HG03457 (cell line): ENCODE measurements at regions not wholly inside any gene's neighbourhood (a gene's known extent, or its start where the extent isn't known, plus 50 kb on each side); places are given as distances from the start of the nearest gene placed in this dataset.

Source experiments
- ATAC-seq: cut with Tn5 transposase; IDR thresholded peaks from one replicate; pipeline ENCODE4 v1.9.1; 2021; ENCODE audit warnings: moderate number of reproducible peaks; ENCODE audit not compliant: unreplicated experiment

DNA sequence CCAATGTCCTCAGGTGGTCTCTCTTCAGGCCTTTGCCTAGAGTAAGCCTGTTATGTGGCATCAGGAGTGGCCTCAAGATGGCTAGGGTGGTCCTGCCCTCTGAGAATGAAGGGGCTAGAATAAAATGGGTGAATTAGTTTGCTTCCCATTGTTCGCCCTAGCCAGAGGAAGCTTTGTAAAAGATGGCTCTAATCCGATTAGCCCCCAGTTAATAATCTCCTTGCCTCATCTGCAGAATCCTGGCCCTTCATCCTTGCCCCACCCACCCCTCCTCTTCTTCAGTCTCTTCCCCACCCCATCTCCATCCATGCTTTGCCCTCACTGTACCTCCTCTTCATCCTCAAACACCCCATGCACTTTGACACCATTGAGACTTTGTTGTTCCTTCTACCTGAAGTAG lies 57.4 kb upstream of the LGALSL start:
- no peak for ATAC-seq

DNA sequence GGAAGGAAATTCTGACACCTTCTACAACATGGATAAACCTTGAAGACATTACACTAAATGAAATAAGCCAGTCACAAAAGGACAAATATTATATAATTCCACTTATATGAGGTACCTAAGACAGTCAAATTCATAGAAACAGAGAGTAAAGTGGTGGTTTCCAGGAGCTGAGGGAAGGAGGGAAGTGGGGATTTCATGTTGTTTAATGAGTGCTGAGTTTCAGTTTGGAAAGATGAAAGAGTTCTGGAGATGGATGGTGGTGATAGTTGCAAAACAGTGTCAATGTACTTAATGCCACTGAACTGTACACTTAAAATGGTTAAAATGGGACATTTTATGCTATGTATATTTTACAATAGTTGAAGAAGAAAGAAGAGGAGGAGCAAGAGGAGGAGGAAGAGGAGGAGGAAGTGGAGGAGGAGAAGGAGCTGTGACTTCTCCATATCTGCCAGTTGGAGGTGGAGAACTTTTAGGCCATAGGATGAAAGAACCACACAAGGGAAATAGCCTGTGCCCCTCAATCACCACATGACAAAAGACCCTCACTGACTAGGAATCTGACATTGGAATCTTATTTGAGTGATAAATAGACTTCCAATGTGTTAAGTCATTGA lies 55.3 kb upstream of the LGALSL start:
- no peak for ATAC-seq

DNA sequence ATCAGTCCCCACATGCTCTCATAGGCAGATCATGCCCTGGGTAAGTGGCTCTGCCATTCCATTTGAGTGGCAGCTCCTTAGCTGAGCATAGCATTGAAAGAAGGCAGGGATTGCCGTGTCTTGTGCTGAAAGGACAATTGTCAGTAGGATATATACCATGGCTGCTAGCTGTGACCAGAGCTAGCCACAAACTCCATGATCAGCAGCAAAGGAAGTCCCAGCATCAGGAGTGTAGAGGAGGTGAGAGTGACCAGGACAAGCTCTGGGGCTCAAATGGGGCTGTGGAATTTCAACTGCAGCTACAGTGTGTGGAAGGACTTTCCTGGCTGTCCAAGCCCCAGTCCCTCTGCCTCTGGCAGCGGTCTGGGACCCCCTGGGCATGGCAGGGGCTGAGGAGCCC lies 54.4 kb upstream of the LGALSL start:
- ATAC-seq = no peak

DNA sequence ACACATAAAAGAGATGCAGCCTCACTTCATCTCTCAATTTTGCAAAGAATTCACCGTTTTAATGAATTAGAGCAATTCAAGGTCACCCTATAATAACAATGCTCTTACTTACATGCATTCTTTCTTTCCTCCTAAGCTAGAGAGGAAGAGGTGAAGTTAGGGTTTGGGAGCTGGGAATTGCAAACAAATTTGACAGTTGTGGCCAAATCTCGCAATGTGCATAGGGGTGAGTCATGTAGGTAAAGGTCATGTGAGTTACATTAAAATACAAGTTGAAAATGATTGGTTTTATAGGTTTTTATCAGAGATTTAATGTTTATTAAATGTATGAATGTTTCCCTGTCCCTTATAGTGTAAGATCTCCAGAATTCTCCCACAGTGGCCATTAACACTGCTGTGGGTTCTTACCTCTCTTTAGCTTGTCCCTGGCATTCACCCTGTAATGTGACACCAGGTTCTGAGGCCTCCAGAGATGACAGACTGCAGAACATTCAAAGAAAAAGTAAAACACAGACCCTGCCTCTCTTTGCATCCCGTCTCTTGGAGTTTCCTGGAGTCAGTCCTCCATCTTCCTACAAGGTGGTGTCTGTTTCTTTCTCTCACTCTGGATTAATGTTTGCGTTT lies 53.7 kb upstream of the LGALSL start:
- ATAC-seq = no peak

DNA sequence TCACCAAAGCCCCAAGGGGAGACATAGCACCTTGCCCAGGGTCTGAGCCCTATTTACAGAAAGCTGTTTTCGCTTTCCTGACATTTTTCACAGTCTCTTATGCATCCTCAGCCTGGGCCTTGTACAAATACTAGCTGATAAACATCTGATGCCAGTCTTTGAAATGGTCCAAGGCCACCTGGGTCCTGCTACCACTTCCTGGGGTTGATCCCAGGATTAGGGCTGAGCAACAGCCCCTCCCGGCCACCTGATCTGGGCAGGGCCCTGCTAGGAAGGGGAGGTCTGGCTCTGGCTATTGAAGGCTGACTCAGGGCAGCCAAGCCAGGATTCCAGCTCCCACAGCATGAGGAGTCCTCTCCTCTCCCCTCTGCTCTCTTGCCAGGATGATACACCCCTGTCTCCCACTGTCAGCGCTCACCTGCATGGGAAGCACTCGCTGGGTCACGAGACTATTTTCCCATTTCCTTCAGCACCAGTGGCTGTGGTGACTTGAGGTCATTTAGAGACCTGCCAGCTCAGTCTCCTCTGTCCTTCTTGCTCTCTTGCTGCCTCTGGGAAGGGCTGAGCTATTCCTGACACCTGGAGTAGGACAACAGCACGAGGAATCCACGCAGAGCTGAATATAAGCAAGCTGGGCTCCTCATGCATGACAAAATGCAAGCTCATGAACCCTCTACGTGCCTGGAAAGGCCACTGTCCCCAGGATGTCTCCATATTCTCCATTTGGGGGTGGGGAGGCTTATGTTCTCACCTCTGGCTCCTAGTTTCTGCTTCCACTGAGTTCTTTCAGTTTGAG lies 53.0 kb upstream of the LGALSL start:
- ATAC-seq = no peak

DNA sequence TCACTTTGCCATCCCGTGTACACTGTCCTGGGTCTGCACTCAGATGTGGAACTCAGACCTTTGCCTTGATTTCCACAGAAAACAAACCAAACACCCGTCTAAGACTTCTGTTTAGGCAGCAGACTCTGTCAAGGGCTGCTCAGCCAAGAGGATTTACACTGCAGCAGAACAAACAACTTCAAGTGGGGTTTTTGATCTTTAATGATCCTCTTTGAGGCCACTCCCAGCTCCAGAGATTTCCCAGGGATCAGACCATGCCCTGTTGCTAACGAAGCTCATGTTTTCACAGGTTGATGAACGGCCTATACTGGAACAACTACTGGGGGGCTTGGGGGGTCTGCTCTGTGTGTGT lies 52.5 kb upstream of the LGALSL start:
- ATAC-seq = no peak

DNA sequence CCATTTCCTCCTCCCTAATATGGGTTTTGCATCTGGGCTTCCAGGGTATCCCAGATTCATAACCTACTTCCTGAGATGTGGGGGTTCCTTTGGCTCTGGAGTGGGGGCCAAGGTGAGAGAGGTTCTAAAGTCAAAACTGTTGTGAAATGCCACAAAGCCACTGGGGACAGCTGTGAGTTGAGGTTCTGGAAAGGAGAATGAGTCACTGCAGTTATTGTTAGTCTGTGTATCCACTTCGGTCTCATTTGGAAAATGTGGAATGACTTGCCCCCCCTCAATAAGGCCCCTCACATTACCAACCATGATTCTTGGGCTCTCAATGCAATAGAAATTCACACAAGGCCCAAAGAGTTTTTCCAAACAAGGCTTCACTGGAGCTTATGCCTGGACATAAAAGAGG lies 51.1 kb upstream of the LGALSL start:
- ATAC-seq = no peak

DNA sequence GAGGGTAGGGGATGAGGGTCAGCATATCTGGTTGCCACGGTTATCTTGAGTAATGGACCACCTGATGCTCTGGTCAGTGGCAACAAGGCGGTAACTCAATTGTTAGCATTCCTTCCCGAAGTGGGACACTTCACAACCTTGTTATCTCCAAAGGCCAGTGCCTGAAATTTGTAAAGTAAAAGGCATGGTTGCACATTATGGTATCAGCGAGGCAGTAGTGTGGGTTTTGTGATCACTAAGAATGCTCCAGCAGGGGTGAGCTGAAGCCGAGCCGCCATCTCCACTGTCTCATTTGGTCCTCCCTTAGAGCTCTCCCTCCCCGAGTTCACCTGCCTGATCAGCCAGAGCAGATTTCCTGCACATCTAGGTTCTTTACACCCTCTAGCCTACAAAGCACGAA lies 50.5 kb upstream of the LGALSL start:
- ATAC-seq = no peak

DNA sequence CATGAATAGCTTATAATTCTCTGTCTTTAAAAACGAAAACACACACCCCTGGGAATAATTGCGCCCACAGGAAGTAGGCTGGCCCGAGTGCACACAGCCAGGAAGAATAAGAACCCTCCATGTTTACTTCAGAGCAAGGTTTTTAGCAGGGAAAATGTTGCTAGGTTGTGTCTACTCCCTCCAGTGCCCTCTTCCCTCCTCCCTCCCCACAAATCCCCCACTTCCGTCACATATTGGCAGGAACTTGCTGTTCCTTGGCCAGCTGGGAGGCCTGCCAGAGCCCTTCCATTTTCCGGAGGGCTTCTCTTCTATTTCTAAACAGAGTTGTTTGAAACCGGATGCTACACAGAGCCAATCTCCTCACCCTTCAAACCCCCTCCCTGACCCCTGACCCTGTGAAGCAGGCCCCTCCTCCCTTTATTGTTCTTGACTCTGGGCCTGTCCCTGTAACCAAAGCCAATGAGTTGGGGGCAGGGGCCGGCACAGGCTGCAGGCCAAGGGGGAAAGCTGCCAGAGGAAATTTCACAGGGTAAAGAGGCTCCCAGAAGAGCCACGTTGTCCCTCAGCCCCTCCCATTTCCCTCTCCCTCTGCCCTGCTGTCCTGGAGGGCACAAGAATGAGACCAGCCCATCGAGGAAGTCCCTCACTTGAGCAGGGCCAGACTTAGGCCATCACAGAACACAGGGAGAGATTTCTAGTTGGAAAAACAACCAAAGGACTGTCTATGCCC lies 49.8 kb upstream of the LGALSL start:
- ATAC-seq = no peak
